ENCODE measurements at regions not wholly inside any gene's neighbourhood (a gene's known extent, or its start where the extent isn't known, plus 50 kb on each side); places are given as distances from the start of the nearest gene placed in this dataset.

- no peak for TF ChIP-seq CTCF (IDR thresholded peaks at IDR 0.05; ENCODE audit: poor library complexity, severe bottlenecking)
- TF ChIP-seq RAD21 (conservative IDR thresholded peaks at IDR 0.05): no peak
- no peak for TF ChIP-seq EZH2 (IDR thresholded peaks at IDR 0.05; ENCODE audit: borderline replicate concordance, insufficient read depth, low read length, poor library complexity, severe bottlenecking)
- no peak for TF ChIP-seq EP300 (conservative IDR thresholded peaks at IDR 0.05; ENCODE audit: poor library complexity, severe bottlenecking)
- no peak for TF ChIP-seq POLR2AphosphoS5 (IDR thresholded peaks at IDR 0.05)
- TF ChIP-seq TAF1 (IDR thresholded peaks at IDR 0.05; ENCODE audit: low read depth): no peak
Measured at GRCh38 chr2:234708717-234709116, 211.8 kb upstream of the ARL4C start.
